ENCODE measurements at regions not wholly inside any gene's neighbourhood (a gene's known extent, or its start where the extent isn't known, plus 50 kb on each side); places are given as distances from the start of the nearest gene placed in this dataset.

DNA sequence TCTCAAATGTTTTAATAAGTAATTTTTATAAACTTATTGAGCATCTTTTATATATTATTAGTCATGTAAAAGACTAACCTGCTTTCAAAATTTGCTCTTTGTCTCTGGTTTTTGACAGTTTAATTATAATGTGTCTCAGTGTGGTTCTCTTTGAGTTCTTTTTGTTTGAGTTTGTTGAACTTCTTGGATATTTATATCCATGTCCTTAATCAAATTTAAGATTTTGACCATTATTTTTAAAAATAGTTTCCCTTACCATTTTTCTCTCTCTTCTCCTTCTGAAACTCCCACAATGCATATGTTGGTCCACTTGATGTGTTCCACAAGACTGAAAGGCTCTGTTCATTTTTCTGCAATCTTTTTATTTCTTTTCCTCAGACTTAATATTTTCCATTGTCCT is 366.1 kb upstream of the GOLIM4 start:
- DNase-seq (ENCODE audit: low spot score): no peak

DNA sequence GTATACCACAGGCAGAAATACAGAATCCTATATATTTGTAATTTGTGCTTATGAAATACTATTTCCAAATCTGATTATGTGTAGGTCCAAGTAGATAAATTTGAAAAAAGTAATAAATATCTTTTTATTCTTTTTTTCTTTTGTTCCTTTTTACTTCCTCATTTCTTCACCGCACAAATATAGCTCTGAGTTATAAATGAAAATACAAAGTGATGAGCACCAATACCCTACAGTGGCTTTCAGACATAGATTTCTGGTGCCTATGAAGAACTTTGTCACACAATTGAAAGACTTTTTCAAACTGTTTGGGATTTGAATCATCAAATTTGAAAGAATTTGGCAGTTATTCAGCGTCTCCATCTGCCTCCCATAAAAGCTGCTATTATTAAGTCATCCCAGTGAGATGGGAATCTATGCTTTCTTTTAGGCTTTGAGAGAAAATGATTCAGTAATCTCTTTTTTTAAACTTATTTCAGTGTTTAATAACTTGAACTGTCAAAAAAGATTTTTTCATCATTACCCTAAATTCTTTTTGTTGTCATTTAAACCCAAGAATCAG is 363.6 kb upstream of the GOLIM4 start:
- no peak for DNase-seq (ENCODE audit: low spot score)

DNA sequence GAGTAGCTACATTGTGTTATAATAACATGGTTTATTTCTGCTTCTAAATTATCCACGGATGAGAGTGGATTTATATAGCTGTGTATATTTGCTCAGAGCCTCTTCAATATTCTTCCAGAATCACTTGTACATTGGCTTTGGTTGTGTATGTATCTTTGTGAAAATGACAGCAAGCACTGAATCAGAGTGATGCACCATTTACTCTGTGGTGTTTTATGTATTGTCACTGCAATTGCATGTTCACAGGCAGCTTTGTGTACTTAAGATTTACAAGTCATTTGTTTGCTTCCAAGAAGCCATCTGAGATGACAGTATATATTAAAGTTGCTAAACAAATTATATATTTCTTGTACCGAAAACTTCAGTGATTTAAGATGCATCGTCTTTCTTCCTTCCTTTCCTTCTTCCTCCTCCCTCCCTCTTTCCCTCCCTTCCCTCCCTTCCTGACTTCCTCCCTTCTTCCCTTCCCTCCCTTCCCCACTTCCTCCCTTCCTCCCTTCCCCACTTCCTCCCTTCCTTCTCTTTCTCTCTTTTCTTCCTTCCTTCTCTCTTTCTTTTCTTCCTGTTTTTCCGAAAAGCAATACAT is 362.3 kb upstream of the GOLIM4 start:
- no peak for DNase-seq (ENCODE audit: low spot score)

DNA sequence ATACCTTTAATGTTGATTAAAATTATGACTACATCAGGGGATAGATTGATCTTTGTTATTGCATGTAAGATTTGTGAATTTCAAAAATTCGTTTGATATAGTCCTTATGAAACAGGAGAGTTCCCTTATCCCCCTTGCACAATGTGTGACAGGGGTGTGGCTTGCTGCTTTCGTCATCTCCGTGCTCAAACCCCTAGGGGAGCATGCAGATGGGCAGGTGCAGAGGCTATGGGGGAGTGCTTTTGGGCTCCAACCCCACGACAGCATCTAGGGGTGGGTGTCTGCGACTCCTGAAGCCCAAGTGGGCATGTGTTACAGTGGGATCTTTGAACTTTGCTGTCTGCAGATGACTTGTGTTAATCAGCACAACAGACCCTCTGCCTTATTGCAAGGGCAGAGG is 360.1 kb upstream of the GOLIM4 start:
- no peak for DNase-seq (ENCODE audit: low spot score)

DNA sequence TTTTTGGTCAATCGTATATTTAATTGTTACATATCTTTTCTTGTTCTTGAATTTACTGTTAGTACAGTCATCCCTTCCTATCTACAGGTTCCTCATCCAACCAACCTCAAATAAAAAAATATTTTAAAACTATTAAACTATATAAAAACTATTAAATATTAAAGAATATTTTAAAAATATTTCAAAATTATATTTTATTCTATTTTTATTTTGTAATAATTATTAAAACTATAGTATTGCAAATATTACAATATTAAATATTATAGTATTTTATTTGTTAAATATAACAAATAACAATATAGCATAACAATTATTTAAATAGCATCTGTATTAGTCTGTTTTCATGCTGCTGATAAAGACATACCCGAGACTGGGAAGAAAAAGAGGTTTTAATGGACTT is 357.9 kb upstream of the GOLIM4 start:
- no peak for DNase-seq (ENCODE audit: low spot score)

DNA sequence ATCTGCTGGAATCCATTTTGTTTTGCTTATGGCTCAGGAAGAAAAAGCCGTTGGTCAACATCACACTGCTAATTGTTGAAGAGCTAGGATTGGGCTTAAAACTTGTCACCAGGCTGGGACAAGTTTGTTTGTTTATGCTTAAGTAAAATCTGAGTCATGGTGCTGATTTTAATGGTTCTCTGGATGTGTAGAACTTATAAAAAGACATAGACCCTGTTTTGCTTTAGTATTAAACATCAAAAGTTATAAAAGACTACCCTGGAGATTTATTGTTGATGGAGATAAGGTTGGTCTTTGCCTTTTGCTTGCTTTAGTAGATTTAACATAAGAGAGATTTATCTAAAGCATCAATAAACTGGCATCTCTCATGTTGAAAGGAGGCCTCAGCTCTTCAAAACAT is 348.2 kb upstream of the GOLIM4 start:
- DNase-seq (ENCODE audit: low spot score): no peak

DNA sequence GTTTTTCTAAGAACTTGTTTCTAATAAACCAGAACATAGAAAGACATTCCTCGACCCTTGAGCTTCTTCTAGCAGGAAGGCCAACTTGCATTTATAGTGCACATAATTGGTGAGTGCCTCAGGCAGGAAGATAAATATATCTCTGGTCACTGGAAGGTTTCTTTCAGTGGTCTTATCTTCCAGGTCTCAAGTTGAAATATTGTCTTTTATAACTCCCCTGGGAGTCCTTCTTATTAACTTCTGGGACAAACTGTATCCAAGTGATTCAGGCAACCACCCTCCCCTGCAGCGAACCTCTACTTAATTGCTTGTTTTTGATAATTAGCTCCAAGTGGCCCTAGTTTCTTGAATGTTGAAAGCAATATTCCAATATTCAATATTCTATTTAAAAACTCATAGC is 346.8 kb upstream of the GOLIM4 start:
- no peak for DNase-seq (ENCODE audit: low spot score)

DNA sequence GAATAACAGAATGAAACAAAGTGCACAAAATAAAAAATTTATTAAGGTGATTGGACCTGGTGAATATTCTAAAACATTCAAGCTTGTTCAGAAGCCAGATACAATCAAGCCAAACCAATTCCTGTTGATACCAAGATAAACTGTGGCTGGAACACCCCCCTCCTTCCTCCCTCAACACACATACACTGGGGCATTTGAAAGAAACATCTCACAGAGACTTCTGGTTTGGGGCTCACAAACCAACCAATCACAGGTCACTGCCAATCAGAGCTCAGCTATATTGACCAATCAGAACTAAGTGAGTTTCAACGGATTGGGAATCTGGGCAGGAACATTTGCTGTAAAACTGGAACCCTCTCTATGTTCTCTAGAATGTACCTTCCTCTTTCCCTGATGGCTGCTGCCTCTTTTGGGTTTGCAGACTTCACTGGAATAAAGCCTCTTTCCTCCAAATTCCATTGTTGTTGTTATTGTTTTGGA is 340.6 kb upstream of the GOLIM4 start:
- DNase-seq (ENCODE audit: low spot score): no peak

DNA sequence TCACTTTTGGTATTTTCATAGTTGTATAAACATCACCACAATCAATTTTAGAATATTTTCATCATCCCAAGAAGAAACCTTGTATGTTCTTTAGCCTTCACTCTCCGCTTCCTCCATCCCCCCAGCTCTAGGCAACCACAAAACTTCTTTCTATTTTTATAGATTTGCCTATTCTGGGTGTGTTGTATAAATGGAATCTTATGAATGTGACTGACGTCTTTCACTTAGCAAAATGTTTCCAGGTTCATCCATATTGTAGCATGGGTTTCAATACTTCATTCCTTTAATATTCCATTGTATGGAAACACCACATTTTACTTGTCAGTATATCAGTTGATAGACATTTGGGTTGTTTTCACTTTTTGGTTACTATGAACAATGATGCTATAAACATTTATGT is 335.8 kb upstream of the GOLIM4 start:
- DNase-seq (ENCODE audit: low spot score): no peak

DNA sequence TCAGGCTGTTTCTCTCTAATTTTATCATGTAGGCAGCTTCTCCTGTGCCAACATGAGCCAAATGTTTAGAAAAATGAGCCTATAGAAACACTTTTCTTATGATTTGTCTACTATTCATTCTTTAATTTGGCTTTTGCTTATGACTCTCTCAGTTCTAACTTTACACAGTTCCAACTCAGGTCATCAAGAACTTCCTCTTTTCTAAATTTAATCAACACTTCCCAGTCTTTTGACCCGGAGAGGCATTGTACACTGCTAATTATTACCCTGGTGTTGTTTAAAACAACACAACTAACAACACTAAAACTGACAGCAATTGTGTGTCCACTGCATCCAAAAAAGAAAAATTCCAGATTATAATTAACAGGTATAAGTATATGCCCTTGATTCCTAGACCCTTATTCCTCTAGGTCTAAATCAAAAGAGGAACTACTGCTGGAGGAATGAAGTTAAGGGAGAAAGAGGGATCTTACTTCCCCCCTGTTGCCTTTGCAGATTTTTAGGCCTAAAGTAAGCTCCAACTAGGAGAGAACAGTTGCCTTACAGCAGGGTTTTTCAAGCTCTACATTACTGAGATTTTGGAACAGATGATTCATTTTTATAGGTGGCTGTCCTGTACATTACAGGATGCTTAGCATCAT is 332.2 kb upstream of the GOLIM4 start:
- no peak for DNase-seq (ENCODE audit: low spot score)

DNA sequence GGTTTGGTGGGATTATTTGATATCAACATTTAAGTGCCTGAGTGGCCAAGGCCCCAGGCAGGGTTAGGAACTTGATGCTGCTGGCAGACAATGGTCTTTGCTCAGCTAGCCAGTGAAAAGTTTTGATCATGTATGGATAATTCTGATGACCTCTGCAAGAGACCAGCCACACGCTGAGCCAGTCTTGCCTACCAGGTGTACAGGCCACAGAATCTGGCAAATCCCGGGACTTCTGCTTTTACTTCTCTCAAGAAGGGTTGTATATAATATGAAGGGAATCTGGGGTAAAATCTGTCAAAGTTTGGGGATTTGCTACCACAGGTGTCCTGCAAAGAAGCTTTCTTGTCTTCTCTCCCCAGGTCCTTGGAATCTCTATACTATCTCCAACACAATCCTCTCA is 331.4 kb upstream of the GOLIM4 start:
- no peak for DNase-seq (ENCODE audit: low spot score)

DNA sequence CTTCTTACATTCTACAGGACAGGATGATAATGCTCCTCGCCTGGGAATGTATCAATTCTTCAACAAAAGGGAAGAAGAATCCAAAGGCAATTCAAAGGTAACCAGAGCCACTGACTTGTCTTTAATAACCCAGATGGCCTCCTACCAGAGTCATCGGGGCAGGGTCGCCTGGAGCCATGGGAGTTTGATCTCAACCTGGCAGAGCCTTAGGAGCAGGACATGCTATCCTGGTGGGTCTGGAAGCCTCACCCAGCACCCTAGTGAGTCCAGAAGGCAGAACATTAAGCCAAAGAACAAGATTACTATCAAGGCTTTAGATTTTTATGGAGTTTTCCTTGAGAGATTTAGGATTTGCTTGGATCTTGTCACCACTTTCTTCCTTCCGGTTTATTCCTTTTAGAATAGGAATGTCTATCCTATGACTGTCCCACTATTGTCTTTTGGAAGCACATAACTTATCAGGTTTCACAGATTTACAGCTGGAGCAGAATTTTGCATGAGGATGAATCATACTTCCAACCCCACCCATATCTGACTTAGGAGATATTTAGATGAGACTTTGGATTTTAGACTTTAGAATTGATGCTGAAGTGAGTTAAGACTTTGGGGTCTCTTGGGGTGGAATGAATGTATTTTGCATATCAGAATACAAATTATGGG is 330.3 kb upstream of the GOLIM4 start:
- no peak for DNase-seq (ENCODE audit: low spot score)

DNA sequence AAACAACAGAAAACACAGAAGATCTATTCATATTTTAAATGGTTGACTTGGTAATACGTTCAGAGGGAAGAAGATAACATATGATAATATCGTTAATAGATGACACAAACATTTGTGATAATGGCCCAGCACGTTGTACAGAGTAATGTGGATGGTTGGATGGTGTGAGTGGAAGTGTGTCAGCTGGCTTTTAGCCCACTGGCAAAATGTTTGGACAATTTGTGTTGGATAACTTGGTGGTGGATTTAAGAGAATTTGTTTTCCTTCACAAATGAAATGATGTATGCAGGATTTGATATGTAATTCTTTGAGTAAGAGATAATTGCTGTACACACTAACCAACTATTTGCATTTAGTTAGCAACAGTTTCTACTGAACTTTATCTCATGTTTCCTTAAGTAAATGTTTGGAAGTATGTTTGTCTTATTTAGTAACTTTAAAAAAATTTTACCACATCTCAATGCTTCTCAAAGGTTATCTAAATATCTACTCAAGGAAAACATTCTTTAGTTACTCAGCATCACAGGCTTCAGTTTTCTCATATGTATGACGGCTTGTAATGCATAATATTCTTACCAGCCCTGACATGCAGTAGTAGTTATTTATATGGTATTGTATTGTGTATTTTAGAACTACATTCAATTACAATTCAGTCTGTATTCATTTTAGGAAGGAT is 328.5 kb upstream of the GOLIM4 start:
- no peak for DNase-seq (ENCODE audit: low spot score)

DNA sequence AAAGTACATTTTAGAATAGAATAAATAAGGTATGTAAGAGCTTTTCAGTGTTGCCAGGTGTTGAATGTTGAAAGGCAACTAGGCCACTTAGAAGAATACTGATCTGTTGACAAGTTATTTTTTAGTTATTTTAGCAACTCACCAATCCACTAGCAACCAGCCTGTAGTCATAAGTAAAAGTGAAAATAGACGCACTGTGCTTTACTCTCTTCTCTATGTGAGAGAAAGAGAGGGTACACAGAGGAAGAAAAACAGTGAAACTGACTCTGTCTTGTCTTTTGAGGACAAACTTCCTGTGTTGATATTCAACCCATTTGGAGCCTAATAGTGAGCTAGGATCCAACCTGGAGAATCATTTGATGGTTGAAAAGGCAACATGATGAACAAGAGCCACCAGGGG is 327.1 kb upstream of the GOLIM4 start:
- DNase-seq (ENCODE audit: low spot score): no peak

DNA sequence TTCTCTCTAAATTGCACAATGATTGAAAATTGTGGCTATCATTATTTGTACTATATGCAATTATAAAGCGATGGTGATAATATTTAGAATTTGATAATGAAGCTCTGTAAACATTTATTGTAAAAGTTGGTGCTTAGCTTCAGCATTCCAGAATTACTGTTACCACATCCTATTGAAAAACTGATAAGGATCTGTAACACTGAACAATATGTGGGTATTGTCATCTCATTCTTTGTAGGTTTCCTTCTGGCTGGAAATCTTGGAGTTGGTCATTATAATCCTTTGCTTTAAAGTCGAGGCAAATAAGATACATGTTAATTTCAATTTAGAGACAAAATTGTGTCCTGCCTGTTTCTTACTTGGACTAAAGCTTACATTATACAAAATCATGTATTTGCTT is 323.4 kb upstream of the GOLIM4 start:
- DNase-seq (ENCODE audit: low spot score): no peak

DNA sequence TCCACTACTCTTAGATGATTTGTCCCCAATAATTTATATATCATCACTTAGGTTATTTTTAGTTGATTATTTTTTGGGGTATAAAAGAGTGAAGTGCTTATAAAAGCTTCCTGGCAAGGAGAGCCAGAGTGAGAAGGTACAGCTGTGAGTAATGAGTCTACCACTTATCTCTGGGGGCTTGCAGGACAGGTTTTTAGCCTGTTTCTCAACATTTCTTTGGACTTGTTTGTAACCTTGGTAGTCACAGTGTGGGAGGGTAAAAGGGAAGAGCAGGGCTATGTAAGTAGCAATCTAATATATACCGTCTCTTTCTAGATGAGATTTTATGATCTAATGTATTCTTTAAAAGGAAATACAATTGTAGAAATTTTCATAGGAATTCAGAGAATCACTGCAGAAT is 321.3 kb upstream of the GOLIM4 start:
- no peak for DNase-seq (ENCODE audit: low spot score)

DNA sequence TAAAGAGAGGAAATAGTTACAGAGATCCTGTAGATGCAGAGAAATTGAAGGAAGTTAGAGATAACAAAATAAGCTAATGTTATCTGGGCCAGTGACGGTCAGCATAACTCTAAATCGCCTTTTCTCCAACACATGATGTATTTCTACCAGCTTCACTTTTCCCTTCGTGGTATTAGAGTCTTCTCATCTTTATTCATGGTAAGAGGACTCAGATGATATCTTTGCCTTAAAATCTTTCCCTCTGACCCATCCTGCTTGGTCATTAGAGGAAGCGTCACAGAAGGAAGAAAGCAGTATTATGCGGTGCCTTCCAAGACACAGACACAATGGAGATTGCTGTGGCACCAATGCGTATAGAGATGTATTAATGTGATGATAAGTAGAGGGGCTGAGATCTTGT is 320.7 kb upstream of the GOLIM4 start:
- no peak for DNase-seq (ENCODE audit: low spot score)

DNA sequence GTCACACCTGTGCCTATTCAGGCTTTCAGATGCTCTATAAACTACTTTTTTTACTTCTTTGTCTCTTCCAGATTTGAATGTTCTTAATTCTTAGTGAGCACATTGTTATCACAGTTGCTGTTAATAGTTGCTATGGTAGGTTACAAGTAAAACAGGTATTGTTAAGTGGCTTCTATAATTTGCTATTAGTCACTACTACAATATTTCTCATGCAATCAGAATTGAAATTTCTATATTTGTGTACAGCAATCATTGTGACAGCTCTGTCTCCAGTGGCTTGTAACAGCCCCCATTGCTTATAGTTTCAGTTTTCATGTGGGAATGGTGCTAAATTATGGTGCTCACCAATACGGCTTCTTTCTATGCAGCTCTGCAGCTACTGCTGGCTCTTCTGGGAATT is 318.4 kb upstream of the GOLIM4 start:
- no peak for DNase-seq (ENCODE audit: low spot score)

DNA sequence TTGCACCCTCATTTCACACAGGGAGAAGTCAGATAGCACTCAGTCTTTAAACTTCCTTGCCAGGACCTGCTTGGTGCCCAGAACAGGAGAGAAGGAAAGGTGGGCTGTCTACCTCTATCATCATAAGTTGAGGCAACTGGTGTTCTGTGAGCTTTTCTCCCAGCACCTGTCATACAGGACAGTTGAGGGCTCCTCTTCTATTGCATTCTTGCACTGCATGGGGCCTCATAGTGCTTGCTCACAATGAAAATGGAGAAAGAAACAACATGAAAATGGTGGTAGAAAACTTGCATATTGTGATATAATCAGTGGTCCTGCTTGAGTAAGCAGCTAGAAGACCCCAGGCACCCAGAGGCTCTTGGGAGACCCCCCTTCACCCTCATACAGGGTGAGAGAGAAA is 311.7 kb upstream of the GOLIM4 start:
- no peak for DNase-seq (ENCODE audit: low spot score)

DNA sequence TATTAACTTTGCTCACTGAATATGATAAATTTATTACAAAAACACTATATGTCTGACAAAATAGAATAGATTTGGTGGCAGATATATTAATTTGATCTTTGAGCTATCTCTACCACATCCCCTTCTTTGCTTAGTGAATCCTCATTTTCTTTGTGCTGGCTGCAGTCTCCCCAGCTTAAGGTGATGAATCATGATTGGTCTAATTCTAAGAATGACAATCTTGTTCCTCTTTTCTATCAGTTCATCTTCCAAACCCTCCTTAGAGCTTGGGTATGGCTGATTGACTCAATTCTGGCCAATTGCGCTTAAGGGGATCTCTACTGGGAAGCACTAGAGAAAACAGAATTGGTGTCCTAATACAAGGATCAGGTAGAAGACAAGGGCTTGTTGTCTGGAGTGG is 309.6 kb upstream of the GOLIM4 start:
- no peak for DNase-seq (ENCODE audit: low spot score)

DNA sequence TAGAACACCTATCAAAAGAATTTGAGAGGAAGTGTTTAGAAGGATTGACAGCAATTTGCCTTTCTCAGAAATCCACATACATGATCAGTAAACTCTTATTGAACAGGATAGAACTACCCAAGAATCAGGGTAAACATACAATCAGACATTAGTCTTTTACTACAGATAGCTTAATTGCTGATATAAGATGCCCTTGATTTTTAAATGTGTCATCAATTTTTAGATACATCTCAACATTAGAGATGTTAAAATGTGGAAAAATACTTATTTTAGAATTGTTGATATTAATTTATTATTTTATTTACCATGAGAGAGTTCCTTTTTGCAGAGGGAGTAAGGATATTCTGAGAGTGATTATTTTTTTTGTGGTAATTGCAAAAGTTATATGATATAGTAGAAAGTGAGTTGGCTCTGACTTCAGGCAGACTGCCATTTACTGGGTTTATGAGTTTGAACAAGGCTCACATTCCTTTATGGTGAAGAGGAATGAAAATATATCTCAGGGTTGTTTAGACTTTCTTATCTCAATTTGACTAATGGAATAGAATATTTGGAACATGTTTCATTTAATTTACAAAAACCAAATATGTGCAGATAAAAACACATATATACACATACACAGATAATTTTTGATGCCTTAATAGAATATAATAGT is 302.8 kb upstream of the GOLIM4 start:
- no peak for DNase-seq (ENCODE audit: low spot score)

DNA sequence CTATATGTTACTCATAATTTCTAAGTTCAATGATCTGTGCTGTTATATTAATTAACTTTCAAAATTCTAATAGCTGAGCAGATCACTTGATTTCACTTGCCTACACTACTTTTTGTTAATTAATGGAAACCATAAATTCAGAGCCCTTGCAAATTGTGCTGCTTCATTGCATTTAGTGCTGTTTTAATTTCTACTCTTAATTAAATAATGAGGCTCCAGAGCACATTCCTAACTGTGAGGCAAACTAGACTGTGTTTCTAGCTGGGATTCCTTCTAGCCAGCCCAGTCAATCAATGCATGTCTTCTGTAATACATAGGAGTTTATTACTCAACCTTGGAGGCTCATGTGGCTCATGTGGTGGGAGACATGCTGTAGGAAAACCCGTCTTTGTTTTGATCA is 301.1 kb upstream of the GOLIM4 start:
- DNase-seq (ENCODE audit: low spot score): no peak

Data from activated CD4-positive, alpha-beta T cell treated with anti-CD3 and anti-CD28 coated beads, Interleukin-2, Interleukin-4, amounts not matched to agents 100 ng/mL and 50 ng/mL, durations not matched to agents 16 hours and 8 hours (primary cell).